ENCODE measurements at regions not wholly inside any gene's neighbourhood (a gene's known extent, or its start where the extent isn't known, plus 50 kb on each side); places are given as distances from the start of the nearest gene placed in this dataset.

GRCh38 chr1:163406772-163407171, 85.0 kb downstream of the NUF2 start:
- Mint-ChIP-seq H3K4me3 (no peak overlapping the region), H3K4me1 (peaks cover 2% of the 10 kb centered on the region), H3K36me3 (ENCODE audit: low read depth) (no peaks in the 10 kb centered on the region), H3K27ac (no peak overlapping the region), H3K9me3 (ENCODE audit: low read depth) (no peaks in the 10 kb centered on the region), H3K27me3 (peaks cover 12% of the 10 kb centered on the region)
- no peak for ATAC-seq
- intact Hi-C loops (cut with DNase I, micrococcal nuclease), result no loop called here
- ChIA-PET CTCF (interaction anchor here (0.6 kb wide), 1 partner anchor 890 kb away, joined by 3 read pairs; no protein-coding TSS in a partner anchor), POLR2A (no interaction called here)
- DNase-seq, result no peak

DNA sequence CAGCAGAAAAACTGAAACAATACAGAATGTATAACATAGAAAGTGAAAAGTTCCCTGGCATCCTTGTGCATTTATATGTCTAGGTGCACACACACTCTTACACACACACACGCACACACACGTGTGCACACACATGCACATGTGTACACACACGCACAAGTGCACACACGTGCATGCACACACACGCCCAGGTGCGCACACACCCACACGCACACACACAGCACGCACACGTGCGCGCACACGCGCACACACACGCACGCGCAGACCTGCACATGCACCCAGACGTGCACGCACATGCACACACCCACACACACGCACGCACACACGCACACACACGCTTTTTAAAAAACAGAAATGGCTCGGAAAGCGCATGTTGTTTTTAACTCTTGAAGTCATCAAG, 86.5 kb downstream of the NUF2 start:
- H3K4me3 Mint-ChIP-seq, result no peak overlapping the region
- H3K9me3 Mint-ChIP-seq (ENCODE audit: low read depth), result no peaks in the 10 kb centered on the region
- POLR2A ChIA-PET, result no interaction called here
- CTCF ChIA-PET, result no interaction called here
- DNase-seq (no peak), ATAC-seq (no peak)
- peaks cover 12% of the 10 kb centered on the region for H3K27me3 Mint-ChIP-seq
- H3K4me1 Mint-ChIP-seq, result peaks cover 2% of the 10 kb centered on the region
- no peaks in the 10 kb centered on the region for H3K36me3 Mint-ChIP-seq (ENCODE audit: low read depth)
- H3K27ac Mint-ChIP-seq, result no peak overlapping the region
- intact Hi-C loops (cut with DNase I, micrococcal nuclease), result no loop called here

GRCh38 chr1:163410073-163410999, 88.6 kb downstream of the NUF2 start:
- DNase-seq (peak; percentile 56), ATAC-seq (no peak)
- Mint-ChIP-seq H3K27ac (no peak overlapping the region), H3K4me3 (no peak overlapping the region), H3K4me1 (peaks cover 2% of the 10 kb centered on the region), H3K27me3 (peaks cover 14% of the 10 kb centered on the region), H3K36me3 (ENCODE audit: low read depth) (no peaks in the 10 kb centered on the region), H3K9me3 (ENCODE audit: low read depth) (no peaks in the 10 kb centered on the region)
- intact Hi-C loops (cut with DNase I, micrococcal nuclease), result loop anchor here (1.0 to 5.0 kb wide), 4 partner anchors 118 to 1662 kb away; no protein-coding TSS in a partner anchor
- ChIA-PET POLR2A (no interaction called here), CTCF (interaction anchor here (0.5 to 1.4 kb wide), 4 partner anchors 41 to 1663 kb away, joined by 3 to 5 read pairs (median 4); no protein-coding TSS in a partner anchor)

DNA sequence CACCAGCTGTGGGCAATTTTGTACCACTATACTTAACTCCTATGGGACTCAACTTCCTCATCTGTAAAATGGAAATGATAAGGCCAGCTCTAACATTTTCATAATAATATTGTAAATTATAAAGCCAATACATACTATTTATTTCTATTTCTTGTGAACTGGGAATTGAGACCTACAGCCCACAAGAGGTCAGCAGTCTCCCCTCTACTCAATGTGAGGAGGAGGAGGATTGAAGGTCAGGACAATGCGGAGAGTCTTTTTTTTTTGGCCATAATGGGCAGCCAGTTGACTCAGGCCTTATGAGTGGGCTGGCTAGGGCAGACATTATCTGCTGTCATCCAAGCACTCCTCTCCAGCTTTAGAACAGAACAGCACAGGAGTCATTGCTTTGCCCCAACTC, 90.5 kb downstream of the NUF2 start:
- no peak for DNase-seq
- intact Hi-C loops (cut with DNase I, micrococcal nuclease), result loop anchor here in 1 of 2 experiments (5.0 kb wide), 1 partner anchor 1660 kb away; no protein-coding TSS in a partner anchor
- H3K9me3 Mint-ChIP-seq (ENCODE audit: low read depth), result no peaks in the 10 kb centered on the region
- H3K4me1 Mint-ChIP-seq, result peaks cover 2% of the 10 kb centered on the region
- no peak overlapping the region for H3K4me3 Mint-ChIP-seq
- ATAC-seq, result no peak
- no peak overlapping the region for H3K27ac Mint-ChIP-seq
- ChIA-PET CTCF (interaction anchor here (0.6 to 1.2 kb wide), 5 partner anchors 8 to 1372 kb away, joined by 3 to 4 read pairs (median 3); no protein-coding TSS in a partner anchor), POLR2A (no interaction called here)
- H3K36me3 Mint-ChIP-seq (ENCODE audit: low read depth), result no peaks in the 10 kb centered on the region
- H3K27me3 Mint-ChIP-seq, result peaks cover 17% of the 10 kb centered on the region

DNA sequence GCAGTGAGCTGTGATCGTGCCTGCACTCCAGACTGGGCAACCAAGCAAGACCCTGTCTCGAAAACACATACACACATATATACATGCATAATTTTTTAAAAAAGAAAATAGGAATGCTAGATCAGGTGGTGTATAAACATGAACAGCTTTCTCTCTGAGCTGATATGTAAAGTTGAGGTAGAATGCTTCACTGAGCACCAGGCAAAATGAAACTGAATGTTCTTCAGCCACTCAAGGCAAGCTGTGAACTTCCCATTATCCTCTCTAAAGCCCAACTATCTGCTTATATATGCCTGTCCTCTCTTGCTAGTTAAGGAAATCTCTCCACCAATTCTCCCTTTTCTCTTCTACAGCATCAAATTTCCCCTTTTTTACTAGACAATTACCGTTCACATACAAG, 93.0 kb downstream of the NUF2 start:
- H3K4me1 Mint-ChIP-seq, result peaks cover 2% of the 10 kb centered on the region
- ChIA-PET POLR2A (no interaction called here), CTCF (interaction anchor here (0.8 to 1.4 kb wide), 2 partner anchors 9 to 1372 kb away, joined by 3 to 5 read pairs; no protein-coding TSS in a partner anchor)
- H3K27me3 Mint-ChIP-seq, result peaks cover 15% of the 10 kb centered on the region
- no peak overlapping the region for H3K4me3 Mint-ChIP-seq
- no peaks in the 10 kb centered on the region for H3K9me3 Mint-ChIP-seq (ENCODE audit: low read depth)
- no peak overlapping the region for H3K27ac Mint-ChIP-seq
- no peak for DNase-seq
- no peaks in the 10 kb centered on the region for H3K36me3 Mint-ChIP-seq (ENCODE audit: low read depth)
- no peak for ATAC-seq
- intact Hi-C loops (cut with DNase I, micrococcal nuclease), result loop anchor here in 1 of 2 experiments (5.0 kb wide), 1 partner anchor 1658 kb away; no protein-coding TSS in a partner anchor

GRCh38 chr1:163421701-163422100, 99.9 kb downstream of the NUF2 start:
- Mint-ChIP-seq H3K4me1 (no peaks in the 10 kb centered on the region), H3K9me3 (ENCODE audit: low read depth) (no peaks in the 10 kb centered on the region), H3K27ac (no peak overlapping the region), H3K36me3 (ENCODE audit: low read depth) (no peaks in the 10 kb centered on the region), H3K27me3 (peaks cover 2% of the 10 kb centered on the region), H3K4me3 (no peak overlapping the region)
- intact Hi-C loops (cut with DNase I, micrococcal nuclease), result no loop called here
- POLR2A ChIA-PET, result no interaction called here
- CTCF ChIA-PET, result no interaction called here
- DNase-seq, result no peak
- ATAC-seq, result no peak

DNA sequence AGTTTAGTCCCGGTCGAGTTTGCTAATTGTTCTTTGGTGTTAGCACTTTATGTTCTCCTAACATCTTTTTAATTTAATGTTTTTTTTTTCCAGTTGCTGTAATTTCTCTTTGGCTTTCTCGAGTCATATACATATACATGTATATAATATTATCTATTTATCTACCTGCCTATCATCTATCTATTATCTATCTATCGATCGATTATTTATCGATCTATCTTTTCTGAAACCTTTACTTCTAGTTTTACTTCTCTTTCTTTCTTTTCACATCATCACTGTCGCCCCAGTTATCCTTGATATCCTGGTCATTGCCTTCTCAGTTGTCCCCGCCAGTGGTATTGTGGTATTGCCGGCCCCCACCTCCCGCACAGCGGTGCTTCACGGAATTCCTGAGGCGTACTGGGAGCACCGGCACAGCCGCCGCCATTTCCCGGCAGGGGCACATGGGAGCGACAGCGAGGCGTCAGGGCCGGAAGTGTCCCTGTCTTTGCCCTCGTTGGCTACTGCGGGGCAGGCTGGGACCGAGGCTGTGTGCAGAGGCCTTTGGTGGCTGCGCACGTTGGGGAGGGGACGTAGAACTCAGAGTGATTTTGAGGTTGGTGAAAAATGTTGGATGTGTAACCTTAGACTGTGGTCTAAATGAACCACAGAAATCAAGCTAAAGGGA, 101.1 kb downstream of the NUF2 start:
- Mint-ChIP-seq H3K27me3 (peaks cover 3% of the 10 kb centered on the region), H3K27ac (no peak overlapping the region), H3K4me3 (no peak overlapping the region), H3K36me3 (ENCODE audit: low read depth) (no peaks in the 10 kb centered on the region), H3K4me1 (no peaks in the 10 kb centered on the region), H3K9me3 (ENCODE audit: low read depth) (no peaks in the 10 kb centered on the region)
- intact Hi-C loops (cut with DNase I, micrococcal nuclease), result no loop called here
- ChIA-PET CTCF (interaction anchor here (1.0 kb wide), 1 partner anchor 8 kb away, joined by 3 read pairs; no protein-coding TSS in a partner anchor), POLR2A (no interaction called here)
- no peak for DNase-seq
- no peak for ATAC-seq

DNA sequence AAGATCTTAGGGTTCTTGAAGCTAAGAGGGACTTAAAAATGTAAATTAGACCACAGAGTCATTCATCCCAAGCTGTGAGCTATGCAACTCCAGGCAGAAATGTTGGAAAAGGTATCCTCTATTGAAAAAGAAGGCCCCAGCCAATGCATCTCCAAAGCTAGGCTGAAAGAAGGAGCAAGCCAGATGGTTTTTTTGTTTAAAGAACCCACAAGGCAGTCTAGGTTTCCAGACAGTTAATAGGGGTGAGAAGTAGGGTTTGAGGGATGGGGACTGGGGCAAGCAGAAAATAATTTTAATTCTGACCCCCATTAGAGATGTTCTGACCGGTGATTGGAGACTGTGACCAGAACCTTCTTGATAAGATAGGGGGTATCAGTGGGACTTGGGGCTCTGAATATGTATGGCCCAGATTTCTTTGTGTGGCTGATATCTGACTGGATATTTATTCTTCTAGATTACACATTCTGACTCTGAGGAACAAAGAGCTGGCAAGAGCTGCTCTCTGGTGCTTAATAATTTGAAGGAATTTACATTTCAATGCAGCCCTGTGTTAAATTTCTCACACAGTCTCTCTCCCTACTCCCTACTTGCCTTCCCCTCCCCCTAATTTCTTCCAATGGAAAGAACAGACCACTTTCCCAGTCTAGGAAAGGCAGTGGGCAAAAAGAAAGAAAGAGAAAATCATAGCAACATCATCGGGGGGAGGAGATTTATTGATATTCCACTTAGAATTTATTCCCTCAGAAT, 104.9 kb downstream of the NUF2 start:
- intact Hi-C loops (cut with DNase I, micrococcal nuclease), result no loop called here
- Mint-ChIP-seq H3K4me3 (no peak overlapping the region), H3K27ac (no peak overlapping the region), H3K9me3 (ENCODE audit: low read depth) (no peaks in the 10 kb centered on the region), H3K4me1 (no peaks in the 10 kb centered on the region), H3K36me3 (ENCODE audit: low read depth) (no peaks in the 10 kb centered on the region), H3K27me3 (peaks cover 2% of the 10 kb centered on the region)
- ATAC-seq (no peak), DNase-seq (no peak)
- POLR2A ChIA-PET, result no interaction called here
- CTCF ChIA-PET, result no interaction called here

DNA sequence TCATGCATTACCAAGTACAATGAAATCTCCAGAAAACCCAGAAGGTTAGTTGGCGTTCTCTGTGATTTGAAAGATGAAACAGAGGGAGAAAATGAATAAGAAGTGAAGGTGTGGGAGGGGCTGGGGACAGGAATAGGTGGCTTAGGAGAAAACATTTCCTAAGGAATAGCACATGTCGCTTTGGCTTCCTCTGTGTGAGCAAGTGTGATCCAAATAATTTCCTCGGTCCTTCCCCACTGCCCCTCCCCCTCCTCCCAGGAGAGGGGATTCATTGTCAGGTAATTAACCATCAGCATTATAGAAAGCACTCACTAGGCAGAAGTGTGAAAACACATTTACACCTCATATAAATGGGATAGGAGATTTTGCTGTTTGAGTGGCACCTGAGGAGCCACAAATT, 105.5 kb downstream of the NUF2 start:
- Mint-ChIP-seq H3K36me3 (ENCODE audit: low read depth) (no peaks in the 10 kb centered on the region), H3K27me3 (peaks cover 2% of the 10 kb centered on the region), H3K4me3 (no peak overlapping the region), H3K9me3 (ENCODE audit: low read depth) (peaks cover under 1% of the 10 kb centered on the region), H3K4me1 (no peaks in the 10 kb centered on the region), H3K27ac (no peak overlapping the region)
- ATAC-seq, result no peak
- ChIA-PET CTCF (no interaction called here), POLR2A (no interaction called here)
- intact Hi-C loops (cut with DNase I, micrococcal nuclease), result no loop called here
- DNase-seq, result no peak

- ATAC-seq, result no peak
- no peak overlapping the region for H3K27ac Mint-ChIP-seq
- no peak overlapping the region for H3K4me3 Mint-ChIP-seq
- H3K4me1 Mint-ChIP-seq, result no peaks in the 10 kb centered on the region
- H3K27me3 Mint-ChIP-seq, result peaks cover 14% of the 10 kb centered on the region
- intact Hi-C loops (cut with DNase I, micrococcal nuclease), result no loop called here
- H3K36me3 Mint-ChIP-seq (ENCODE audit: low read depth), result peaks cover 1% of the 10 kb centered on the region
- DNase-seq, result no peak
- CTCF ChIA-PET, result interaction anchor here (0.5 to 0.6 kb wide), 2 partner anchors 217 to 1204 kb away, joined by 3 read pairs; no protein-coding TSS in a partner anchor
- peaks cover 6% of the 10 kb centered on the region for H3K9me3 Mint-ChIP-seq (ENCODE audit: low read depth)
- POLR2A ChIA-PET, result no interaction called here
These were observed 114.5 kb downstream of the NUF2 start for GRCh38 chr1:163436140-163436812.

GRCh38 chr1:163439471-163439870, 117.7 kb downstream of the NUF2 start:
- Mint-ChIP-seq H3K9me3 (ENCODE audit: low read depth) (no peaks in the 10 kb centered on the region), H3K27me3 (peaks cover 13% of the 10 kb centered on the region), H3K4me1 (no peaks in the 10 kb centered on the region), H3K27ac (no peak overlapping the region), H3K36me3 (ENCODE audit: low read depth) (no peaks in the 10 kb centered on the region), H3K4me3 (no peak overlapping the region)
- ChIA-PET POLR2A (no interaction called here), CTCF (no interaction called here)
- intact Hi-C loops (cut with DNase I, micrococcal nuclease), result no loop called here
- DNase-seq (no peak), ATAC-seq (no peak)

Data from activated CD4-positive, alpha-beta T cell treated with anti-CD3 and anti-CD28 coated beads for 36 hours (primary cell).